Heart left ventricle (tissue), 13 donors: ENCODE measurements at regions not wholly inside any gene's neighbourhood (a gene's known extent, or its start where the extent isn't known, plus 50 kb on each side); places are given as distances from the start of the nearest gene placed in this dataset.
"Not testable (repeated sequence)": the region's sequence is repeated elsewhere in the genome, so short reads cannot be mapped to it uniquely, and the experiment has no call there.

Experiments
- CTCF ChIP-seq, 12 donors: fragments of 200-600 bp; sonication (generic) in 4 of 12; IDR thresholded peaks; one replicate each; pipeline versions ENCODE4 v1.5.0 to v1.8.0; 2018 to 2022; ENCODE audit warnings: antibody characterized with exemption in 12 of 12, mild to moderate bottlenecking in 5 of 12
- POLR2A ChIP-seq, 2 donors: fragments of 450-650 bp; IDR thresholded peaks; one replicate each; pipeline ENCODE4 v1.6.1; 2017; ENCODE audit warnings: antibody characterized with exemption in 2 of 2, mild to moderate bottlenecking in 2 of 2, moderate library complexity in 2 of 2
- donor health status: ischemic (EF 13 %, LVEDD 7.1; RV severe dilation, severe dysfunction).
- donor health status: DM: no; HTN: yes; CAD: no.
- donor health status: DM: no; HTN: no; CAD: no.
- donor health status: ischemic (EF 25% LVEDD 6.9; RV normal size, moderate dysfunction).
- donor health status: ischemic (EF 25% LVEDD 5.7; RV mildly dilated, moderate dysfunction).
- donor health status: ischemic (EF 35%, LVEDD 5.7; RV mildly dilated, moderate dysfunction).
- donor health status: nonischemic (EF 11% LVEDD 7.7; RV severe dilation, severe dysfunction).
- donor health status: DM: yes; HTN: yes; CAD: no.
- donor health status: PGD.
- donor health status: ischemic (EF 29% LVEDD 5.4; RV normal size, mild dysfunction).
- donor health status: nonischemic (EF 23%, LVEDD 6.1; RV moderate dilation, normal function).

- TF ChIP-seq CTCF, POLR2A (IDR thresholded peaks at IDR 0.05): not testable (repeated sequence)
Measured at GRCh38 chr9:66819510-66819909, 81.0 kb upstream of the ZNF658 start.
